Activated B cell treated with CpG ODN at 0.5 μM for 24 hours (primary cell): ENCODE measurements at regions not wholly inside any gene's neighbourhood (a gene's known extent, or its start where the extent isn't known, plus 50 kb on each side); places are given as distances from the start of the nearest gene placed in this dataset.

ENCODE experiments used
- ATAC-seq: fragments of 200-7000 bp; cut with Tn5 transposase; one replicate; pipeline ENCODE4 v1.10.0; 2021; ENCODE audit warnings: low read depth, mild to moderate bottlenecking, moderate library complexity
- CTCF ChIA-PET: fragments of 350-600 bp; sonication (Branson Sonifier 250); formaldehyde crosslinking; loops from one replicate; lab custom pipeline; 2021; ENCODE audit warnings: antibody characterized with exemption; lab: Charles Lee
- POLR2A ChIA-PET: fragments of 350-600 bp; sonication (Branson Sonifier 250); formaldehyde crosslinking; loops from one replicate; lab custom pipeline; 2021; ENCODE audit warnings: antibody characterized with exemption; lab: Charles Lee
- DNase-seq: peaks from one replicate; pipeline ENCODE4 v3.0.0; 2022
- H3K27ac Mint-ChIP-seq: one replicate; pipeline ENCODE4 v1.8.0; 2020; ENCODE audit warnings: mixed read lengths
- H3K27me3 Mint-ChIP-seq: one replicate; pipeline ENCODE4 v1.8.0; 2021; ENCODE audit warnings: mixed read lengths
- H3K36me3 Mint-ChIP-seq: one replicate; pipeline ENCODE4 v1.8.0; 2021; ENCODE audit warnings: low read depth, mixed read lengths
- H3K4me1 Mint-ChIP-seq: one replicate; pipeline ENCODE4 v1.8.0; 2021; ENCODE audit warnings: mixed read lengths
- H3K4me3 Mint-ChIP-seq: one replicate; pipeline ENCODE4 v1.8.0; 2020; ENCODE audit warnings: mild to moderate bottlenecking, mixed read lengths
- H3K9me3 Mint-ChIP-seq: one replicate; pipeline ENCODE4 v1.8.0; 2020; ENCODE audit warnings: mixed read lengths
- CTCF ChIP-seq: fragments of 200-600 bp; IDR thresholded peaks from one replicate; pipeline ENCODE4 v1.8.0; 2022; ENCODE audit warnings: antibody characterized with exemption, mild to moderate bottlenecking
- intact Hi-C: fragments of 100-400 bp; cut with micrococcal nuclease; formaldehyde crosslinking; loops from one replicate; pipeline ENCODE4 v1.15.1; 2024

DNA sequence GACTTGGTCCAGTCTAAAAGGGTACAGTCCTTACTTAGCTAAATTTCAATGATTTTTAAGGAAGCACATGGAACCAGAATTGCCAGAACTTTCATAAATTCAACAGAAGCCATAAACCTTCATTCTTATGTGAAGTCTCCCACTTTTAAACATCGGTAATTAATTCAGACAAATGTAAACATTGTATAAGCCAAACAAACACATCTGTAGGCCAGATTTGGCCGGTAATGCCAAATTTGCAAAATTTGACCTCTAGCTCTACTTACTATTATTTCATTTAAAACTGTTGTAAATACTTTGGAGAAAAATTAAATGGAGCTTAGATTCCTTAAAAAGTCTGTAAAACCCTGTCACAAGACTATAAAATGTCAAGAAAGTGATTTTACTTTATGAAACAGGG lies 83.2 kb upstream of the GALNT5 start:
- CTCF ChIA-PET = no interaction called here
- intact Hi-C loops = no loop called here
- DNase-seq (no peak), ATAC-seq (no peak)
- no peak overlapping the region for H3K27ac Mint-ChIP-seq
- no peak for TF ChIP-seq CTCF
- H3K36me3 Mint-ChIP-seq = no peaks in the 10 kb centered on the region
- H3K9me3 Mint-ChIP-seq = no peaks in the 10 kb centered on the region
- H3K4me1 Mint-ChIP-seq = no peaks in the 10 kb centered on the region
- POLR2A ChIA-PET = no interaction called here
- H3K4me3 Mint-ChIP-seq = no peak overlapping the region
- no peaks in the 10 kb centered on the region for H3K27me3 Mint-ChIP-seq

- ATAC-seq = no peak
Measured at GRCh38 chr2:157176602-157177001, 80.9 kb upstream of the GALNT5 start.

GRCh38 chr2:157178874-157179273 lies 78.6 kb upstream of the GALNT5 start:
- Mint-ChIP-seq H3K27ac (no peak overlapping the region), H3K4me3 (no peak overlapping the region), H3K36me3 (no peaks in the 10 kb centered on the region), H3K4me1 (no peaks in the 10 kb centered on the region), H3K9me3 (no peaks in the 10 kb centered on the region), H3K27me3 (no peaks in the 10 kb centered on the region)
- ChIA-PET POLR2A (no interaction called here), CTCF (no interaction called here)
- intact Hi-C loops = no loop called here
- DNase-seq (no peak), ATAC-seq (no peak)
- no peak for TF ChIP-seq CTCF

More at GRCh38 chr2:157176602-157177001, 80.9 kb upstream of the GALNT5 start:
- Mint-ChIP-seq H3K4me1 (no peaks in the 10 kb centered on the region), H3K27me3 (no peaks in the 10 kb centered on the region), H3K4me3 (no peak overlapping the region), H3K9me3 (no peaks in the 10 kb centered on the region), H3K27ac (no peak overlapping the region), H3K36me3 (no peaks in the 10 kb centered on the region)
- POLR2A ChIA-PET = no interaction called here
- TF ChIP-seq CTCF = no peak
- CTCF ChIA-PET = no interaction called here
- intact Hi-C loops = no loop called here
- no peak for DNase-seq

DNA sequence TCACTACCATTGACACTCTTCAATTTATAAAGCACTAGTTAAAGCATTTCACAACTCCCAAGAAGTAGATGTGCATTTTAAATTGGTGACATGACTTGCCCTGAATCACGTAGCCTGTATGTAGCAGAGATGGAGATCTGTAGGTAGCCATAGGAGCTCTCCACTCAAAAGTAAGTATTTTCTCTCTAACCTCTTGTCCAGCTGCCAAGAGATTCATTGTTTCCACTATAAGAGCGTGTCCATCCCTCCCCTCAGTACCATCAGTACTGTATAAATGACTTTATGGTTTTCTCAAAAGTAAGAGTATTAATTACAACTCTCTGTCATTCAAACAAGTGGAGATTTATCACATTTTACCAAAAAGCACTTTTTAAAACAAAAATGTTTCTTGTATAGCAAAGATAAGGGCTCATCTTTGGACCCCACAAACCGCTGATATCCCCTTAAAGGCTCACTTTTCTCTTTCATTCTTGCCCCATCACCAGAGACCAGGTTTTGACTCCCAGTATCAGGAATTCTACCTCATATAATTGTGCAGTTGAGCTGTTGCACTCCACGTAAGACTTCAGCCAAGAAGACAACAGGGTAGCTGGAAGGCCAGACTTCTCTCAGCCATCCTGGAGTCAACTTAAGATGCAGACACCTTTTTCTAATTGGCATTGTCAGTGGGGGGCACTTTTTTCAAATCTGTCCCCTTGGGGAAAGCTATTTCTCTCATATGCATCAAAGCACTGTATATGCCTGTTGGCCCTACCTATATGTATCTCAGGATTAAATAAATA lies 78.0 kb upstream of the GALNT5 start:
- no peak for TF ChIP-seq CTCF
- ChIA-PET POLR2A (no interaction called here), CTCF (no interaction called here)
- Mint-ChIP-seq H3K27me3 (no peaks in the 10 kb centered on the region), H3K36me3 (no peaks in the 10 kb centered on the region), H3K9me3 (no peaks in the 10 kb centered on the region), H3K4me1 (no peaks in the 10 kb centered on the region), H3K4me3 (no peak overlapping the region), H3K27ac (no peak overlapping the region)
- ATAC-seq (no peak), DNase-seq (no peak)
- intact Hi-C loops = no loop called here

DNA sequence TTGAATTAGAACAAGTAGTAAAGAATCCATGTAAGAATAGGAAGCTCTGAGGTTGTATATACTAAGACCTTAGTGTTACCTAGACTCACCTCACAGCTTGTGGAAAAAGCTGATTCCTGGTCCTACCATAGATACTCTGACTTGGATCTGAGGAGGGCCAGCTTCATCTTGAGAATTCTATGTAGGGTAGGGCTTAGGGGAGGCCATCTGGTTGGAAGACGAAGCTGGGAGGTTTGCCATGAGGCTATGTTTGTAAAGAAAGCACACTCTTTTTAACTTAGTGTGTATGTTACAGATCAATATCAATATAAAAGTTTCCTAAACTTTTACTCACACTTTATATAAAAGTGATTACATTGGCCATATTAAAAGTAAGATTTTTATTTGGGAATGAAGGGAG lies 77.1 kb upstream of the GALNT5 start:
- no peak for ATAC-seq
- no peaks in the 10 kb centered on the region for H3K9me3 Mint-ChIP-seq
- no peaks in the 10 kb centered on the region for H3K27me3 Mint-ChIP-seq
- DNase-seq = no peak
- no peaks in the 10 kb centered on the region for H3K36me3 Mint-ChIP-seq
- no peak for TF ChIP-seq CTCF
- ChIA-PET CTCF (no interaction called here), POLR2A (no interaction called here)
- no peak overlapping the region for H3K4me3 Mint-ChIP-seq
- H3K4me1 Mint-ChIP-seq = no peaks in the 10 kb centered on the region
- no peak overlapping the region for H3K27ac Mint-ChIP-seq
- intact Hi-C loops = no loop called here
